BJ (cell line): ENCODE measurements at regions not wholly inside any gene's neighbourhood (a gene's known extent, or its start where the extent isn't known, plus 50 kb on each side); places are given as distances from the start of the nearest gene placed in this dataset. TPM values are rescaled to one million over a fixed set of nuclear protein-coding genes. Genes with fewer than 3 reads are reported as not detected.
"Not testable (repeated sequence)": the region's sequence is repeated elsewhere in the genome, so short reads cannot be mapped to it uniquely, and the experiment has no call there.

Experiments used
- CTCF ChIA-PET: fragments of 350-600 bp; formaldehyde crosslinking; extraction: SDS; loops from one replicate; lab custom pipeline; 2021; ENCODE audit warnings: antibody characterized with exemption, inconsistent platforms; lab: Yijun Ruan, JAX
- POLR2A ChIA-PET: fragments of 300-600 bp; sonication (Branson Sonifier 250); formaldehyde crosslinking; extraction: SDS; loops from one replicate; lab custom pipeline; 2021; ENCODE audit warnings: antibody characterized with exemption; lab: Charles Lee
- DNase-seq: peaks from one replicate; pipeline ENCODE4 v3.0.0-alpha.2; 2011; ENCODE audit warnings: low read depth
- H3K27me3 ChIP-seq: 2 replicates; pipeline ENCODE4 v1.6.0; 2011; ENCODE audit warnings: low read length; ENCODE audit not compliant: control insufficient read depth, insufficient read depth
- H3K36me3 ChIP-seq: 2 replicates; pipeline ENCODE4 v1.5.1; 2011; ENCODE audit warnings: low read length; ENCODE audit not compliant: control insufficient read depth, insufficient read depth
- H3K4me3 ChIP-seq: 2 replicates; pipeline ENCODE4 v1.5.1; 2011; ENCODE audit warnings: low read depth, mild to moderate bottlenecking, control low read depth, low read length
- small RNA-seq: library from RNA; depleted of rRNA; stranded (forward); fragments of <200 nt; gene quantifications from one replicate; pipeline ENCODE3, GENCODE V24; 2012; ENCODE audit warnings: low replicate concordance, low read depth; ENCODE audit not compliant: insufficient read length
- TF ChIP-seq, protein P1 (sequence below): IDR thresholded peaks from 2 replicates; pipeline ENCODE4 v1.5.1; 2011; ENCODE audit warnings: low read depth, mild to moderate bottlenecking, control low read depth, inconsistent platforms, low read length, moderate library complexity; ENCODE audit not compliant: insufficient read depth

DNA sequence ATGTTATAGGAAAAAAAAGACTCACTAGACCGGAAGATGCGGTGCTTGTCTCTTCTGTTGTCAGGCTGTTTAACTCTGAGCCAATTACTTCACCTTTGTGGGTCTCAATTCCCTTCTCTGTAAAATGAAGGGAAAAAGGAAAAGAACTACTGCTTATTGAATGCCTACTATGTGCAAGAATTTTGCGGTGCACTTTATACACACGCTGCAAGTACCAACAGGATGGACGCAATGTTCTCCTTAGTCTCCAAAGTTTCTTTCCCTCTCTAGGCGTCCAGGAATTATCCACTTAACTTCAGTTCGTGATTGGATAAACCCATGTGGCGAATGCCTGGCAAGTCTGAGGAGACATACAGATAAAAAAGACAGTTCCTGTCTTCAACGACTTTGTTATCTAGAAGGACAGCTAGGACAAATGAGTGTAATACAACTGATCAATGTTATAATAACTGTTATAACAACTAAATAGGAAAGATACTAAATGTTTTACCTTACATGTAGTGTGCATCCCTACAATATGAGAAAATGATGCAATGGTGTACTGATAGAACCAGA, 69.0 kb upstream of the JARID2 start:
- POLR2A ChIA-PET = no interaction called here
- H3K36me3 ChIP-seq = no peaks in the 10 kb centered on the region
- TF ChIP-seq, protein P1, sequence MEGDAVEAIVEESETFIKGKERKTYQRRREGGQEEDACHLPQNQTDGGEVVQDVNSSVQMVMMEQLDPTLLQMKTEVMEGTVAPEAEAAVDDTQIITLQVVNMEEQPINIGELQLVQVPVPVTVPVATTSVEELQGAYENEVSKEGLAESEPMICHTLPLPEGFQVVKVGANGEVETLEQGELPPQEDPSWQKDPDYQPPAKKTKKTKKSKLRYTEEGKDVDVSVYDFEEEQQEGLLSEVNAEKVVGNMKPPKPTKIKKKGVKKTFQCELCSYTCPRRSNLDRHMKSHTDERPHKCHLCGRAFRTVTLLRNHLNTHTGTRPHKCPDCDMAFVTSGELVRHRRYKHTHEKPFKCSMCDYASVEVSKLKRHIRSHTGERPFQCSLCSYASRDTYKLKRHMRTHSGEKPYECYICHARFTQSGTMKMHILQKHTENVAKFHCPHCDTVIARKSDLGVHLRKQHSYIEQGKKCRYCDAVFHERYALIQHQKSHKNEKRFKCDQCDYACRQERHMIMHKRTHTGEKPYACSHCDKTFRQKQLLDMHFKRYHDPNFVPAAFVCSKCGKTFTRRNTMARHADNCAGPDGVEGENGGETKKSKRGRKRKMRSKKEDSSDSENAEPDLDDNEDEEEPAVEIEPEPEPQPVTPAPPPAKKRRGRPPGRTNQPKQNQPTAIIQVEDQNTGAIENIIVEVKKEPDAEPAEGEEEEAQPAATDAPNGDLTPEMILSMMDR = no peak
- H3K27me3 ChIP-seq = no peaks in the 10 kb centered on the region
- no peak overlapping the region for H3K4me3 ChIP-seq
- CTCF ChIA-PET = no interaction called here
- DNase-seq = no peak

DNA sequence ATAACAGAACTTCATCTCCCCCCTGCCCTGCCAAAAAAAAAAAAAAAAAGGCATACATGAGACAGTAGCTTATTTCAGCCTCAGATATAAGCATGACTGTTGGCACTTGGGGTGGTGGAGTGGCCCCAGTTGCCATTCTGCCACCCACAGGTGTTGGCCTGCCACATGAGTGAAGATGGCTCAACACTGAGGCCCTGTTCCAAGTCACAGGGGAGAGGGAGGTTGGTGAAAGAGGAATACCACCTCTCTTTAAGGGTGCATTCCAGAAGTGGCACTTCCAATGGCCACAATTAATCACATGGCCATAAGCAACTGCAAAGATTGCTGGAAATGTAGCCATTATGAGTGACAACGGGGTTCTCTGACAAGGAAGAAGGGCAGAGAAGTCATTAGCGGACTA, 61.9 kb upstream of the JARID2 start:
- H3K27me3 ChIP-seq = no peaks in the 10 kb centered on the region
- TF ChIP-seq, protein P1 = no peak
- CTCF ChIA-PET = no interaction called here
- no peak overlapping the region for H3K4me3 ChIP-seq
- no peaks in the 10 kb centered on the region for H3K36me3 ChIP-seq
- POLR2A ChIA-PET = no interaction called here
- no peak for DNase-seq

DNA sequence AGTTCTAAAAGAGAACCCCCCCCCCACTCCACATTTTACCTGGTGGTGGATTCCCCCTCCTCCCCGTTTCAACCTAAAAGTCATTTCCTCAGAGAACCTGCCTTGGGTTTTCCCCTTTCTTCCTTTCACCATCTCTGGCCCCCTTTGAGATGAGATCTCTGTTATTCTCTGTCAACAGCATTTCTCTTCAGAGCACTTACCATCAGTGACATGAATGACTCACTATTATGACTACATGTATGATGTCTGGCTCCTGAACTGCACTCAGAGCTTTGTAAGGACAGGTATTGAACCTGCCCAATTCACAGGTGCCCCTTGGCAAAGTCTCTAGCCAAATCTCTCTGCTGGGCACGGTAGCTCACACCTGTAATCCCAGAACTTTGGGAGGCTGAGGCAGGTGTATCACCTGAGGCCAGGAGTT, 61.4 kb upstream of the JARID2 start:
- Histone ChIP-seq H3K4me3 (no peak overlapping the region), H3K36me3 (no peaks in the 10 kb centered on the region), H3K27me3 (no peaks in the 10 kb centered on the region)
- no peak for DNase-seq
- ChIA-PET POLR2A (no interaction called here), CTCF (no interaction called here)
- TF ChIP-seq, protein P1 = no peak

DNA sequence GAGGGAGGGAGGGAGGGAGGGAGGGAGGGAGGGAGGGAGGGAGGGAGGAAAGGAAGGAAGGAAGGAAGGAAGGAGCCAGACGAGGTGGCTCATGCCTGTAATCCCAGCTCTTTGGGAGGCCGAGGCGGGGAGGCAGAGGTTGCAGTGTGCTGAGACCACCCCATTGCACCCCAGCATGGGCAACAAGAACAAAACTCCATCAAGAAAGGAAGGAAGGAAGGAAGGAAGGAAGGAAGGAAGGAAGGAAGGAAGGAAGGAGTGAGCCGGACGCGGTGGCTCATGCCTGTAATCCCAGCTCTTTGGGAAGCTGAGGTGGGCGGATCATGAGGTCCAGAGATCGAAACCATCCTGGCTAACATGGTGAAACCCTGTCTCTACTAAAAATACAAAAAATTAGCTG, 60.8 kb upstream of the JARID2 start:
- POLR2A ChIA-PET, H3K4me3 ChIP-seq, CTCF ChIA-PET, DNase-seq, H3K27me3 ChIP-seq, H3K36me3 ChIP-seq: not testable (repeated sequence)

DNA sequence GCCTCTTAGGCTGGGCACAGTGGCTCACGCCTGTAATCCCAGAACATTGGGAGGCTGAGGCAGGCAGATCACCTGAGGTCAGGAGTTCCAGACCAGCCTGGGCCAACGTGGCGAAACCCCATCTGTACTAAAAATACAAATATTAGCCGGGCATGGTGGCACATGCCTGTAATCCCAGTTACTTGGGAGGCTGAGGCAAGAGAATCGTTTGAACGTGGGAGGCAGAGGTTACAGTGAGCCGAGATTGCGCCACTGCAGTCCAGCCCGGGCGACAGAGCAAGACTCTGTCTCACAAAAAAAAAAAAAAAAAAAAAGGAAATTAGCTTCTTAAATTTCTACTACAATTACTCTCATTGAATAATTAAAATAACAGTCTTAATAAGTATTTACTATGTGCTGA, 52.4 kb upstream of the JARID2 start:
- H3K4me3 ChIP-seq, H3K36me3 ChIP-seq, DNase-seq, CTCF ChIA-PET, H3K27me3 ChIP-seq: not testable (repeated sequence)
- POLR2A ChIA-PET = interaction anchor here (0.6 kb wide), 1 partner anchor 117 kb away, joined by 5 read pairs; no protein-coding TSS in a partner anchor

GRCh38 chr6:15194453-15194852, 51.4 kb upstream of the JARID2 start:
- no peak for DNase-seq
- no peaks in the 10 kb centered on the region for H3K36me3 ChIP-seq
- CTCF ChIA-PET = no interaction called here
- no peak overlapping the region for H3K4me3 ChIP-seq
- POLR2A ChIA-PET = no interaction called here
- TF ChIP-seq, protein P1 = no peak
- no peaks in the 10 kb centered on the region; the same call in 1 of the 2 replicates for H3K27me3 ChIP-seq

Small RNA genes lying in the stretch of these regions (small RNA-seq; reads per million reads assigned to genes)
- gene RN7SL332P (not detected), gene RNU6-793P (not detected)
